ENCODE measurements at regions not wholly inside any gene's neighbourhood (a gene's known extent, or its start where the extent isn't known, plus 50 kb on each side); places are given as distances from the start of the nearest gene placed in this dataset.
A peak's percentile ranks its signal among the peaks of the same experiment; 100 is the strongest.

DNA sequence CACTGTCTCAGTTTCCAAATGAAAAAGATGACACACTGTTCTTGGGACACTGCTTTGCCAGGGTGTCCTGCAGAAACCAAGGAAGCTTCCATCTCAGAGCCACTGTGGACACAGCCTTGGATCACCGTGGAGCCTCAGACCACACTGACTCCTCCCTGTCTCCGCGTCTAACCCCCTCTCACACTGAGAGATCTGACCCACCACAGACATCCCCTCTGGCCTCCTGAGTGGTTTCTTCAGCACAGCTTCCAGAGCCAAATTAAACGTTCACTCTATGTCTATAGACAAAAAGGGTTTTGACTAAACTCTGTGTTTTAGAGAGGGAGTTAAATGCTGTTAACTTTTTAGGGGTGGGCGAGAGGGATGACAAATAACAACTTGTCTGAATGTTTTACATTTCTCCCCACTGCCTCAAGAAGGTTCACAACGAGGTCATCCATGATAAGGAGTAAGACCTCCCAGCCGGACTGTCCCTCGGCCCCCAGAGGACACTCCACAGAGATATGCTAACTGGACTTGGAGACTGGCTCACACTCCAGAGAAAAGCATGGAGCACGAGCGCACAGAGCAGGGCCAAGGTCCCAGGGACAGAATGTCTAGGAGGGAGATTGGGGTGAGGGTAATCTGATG is 113.4 kb upstream of the PKDCC start:
- no peaks in the 10 kb centered on the region for H3K9me3 Mint-ChIP-seq
- peaks cover 0 to 30% (median 19%) of the 10 kb centered on the region in 3 donors for H3K27me3 Mint-ChIP-seq
- ATAC-seq (ENCODE audit: low read depth in 2 of 2) (no peak), DNase-seq (no peak)
- H3K4me1 Mint-ChIP-seq, result no peaks in the 10 kb centered on the region
- H3K4me3 Mint-ChIP-seq, result no peak overlapping the region
- H3K27ac Mint-ChIP-seq, result no peak overlapping the region
- H3K36me3 Mint-ChIP-seq, result no peaks in the 10 kb centered on the region

DNA sequence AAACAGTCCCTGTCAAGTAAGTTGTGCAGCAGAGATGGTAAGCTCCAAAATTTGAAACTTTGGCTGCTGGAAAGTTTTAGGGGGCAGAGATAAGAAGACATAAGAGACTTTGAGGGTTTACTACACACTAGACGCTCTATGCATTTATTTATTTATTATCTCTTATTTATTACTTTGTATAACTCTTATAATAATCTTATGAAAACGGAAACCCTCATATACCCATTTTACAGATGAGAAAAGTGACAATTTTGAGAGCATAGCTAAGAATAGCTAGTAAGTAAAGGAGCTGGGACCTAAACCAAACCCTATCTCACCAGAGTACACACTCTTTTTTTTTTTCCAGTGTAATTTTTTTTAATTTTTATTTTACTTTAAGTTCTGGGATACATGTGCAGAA is 112.8 kb upstream of the PKDCC start:
- Mint-ChIP-seq H3K4me1 (no peaks in the 10 kb centered on the region), H3K9me3 (no peaks in the 10 kb centered on the region), H3K36me3 (no peaks in the 10 kb centered on the region), H3K27me3 (peaks cover 0 to 30% (median 25%) of the 10 kb centered on the region in 3 donors), H3K4me3 (no peak overlapping the region), H3K27ac (no peak overlapping the region)
- ATAC-seq (ENCODE audit: low read depth in 2 of 2) (no peak), DNase-seq (no peak)

DNA sequence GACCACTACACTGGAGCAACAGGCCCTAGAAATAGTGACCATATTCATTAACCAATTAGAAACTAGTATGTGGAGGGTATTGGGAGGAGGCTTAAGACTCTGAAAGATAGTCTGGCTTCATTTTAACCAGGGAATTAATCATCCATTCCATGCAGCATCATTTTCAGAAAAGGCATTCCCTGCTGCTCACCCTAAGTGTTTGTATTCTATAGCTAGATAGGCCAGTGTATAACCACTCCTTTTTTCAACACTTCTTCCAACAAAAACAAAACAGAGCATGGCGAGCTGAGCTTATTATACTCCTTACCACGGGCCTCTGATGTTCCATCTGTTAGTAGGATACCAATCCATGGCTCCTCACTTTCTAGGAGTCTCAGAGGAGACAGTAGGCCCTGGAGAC is 112.0 kb upstream of the PKDCC start:
- Mint-ChIP-seq H3K27me3 (peaks cover 0 to 33% (median 28%) of the 10 kb centered on the region in 3 donors), H3K27ac (no peak overlapping the region), H3K36me3 (no peaks in the 10 kb centered on the region), H3K4me3 (no peak overlapping the region), H3K4me1 (no peaks in the 10 kb centered on the region), H3K9me3 (no peaks in the 10 kb centered on the region)
- no peak for ATAC-seq (ENCODE audit: low read depth in 2 of 2)
- no peak for DNase-seq

DNA sequence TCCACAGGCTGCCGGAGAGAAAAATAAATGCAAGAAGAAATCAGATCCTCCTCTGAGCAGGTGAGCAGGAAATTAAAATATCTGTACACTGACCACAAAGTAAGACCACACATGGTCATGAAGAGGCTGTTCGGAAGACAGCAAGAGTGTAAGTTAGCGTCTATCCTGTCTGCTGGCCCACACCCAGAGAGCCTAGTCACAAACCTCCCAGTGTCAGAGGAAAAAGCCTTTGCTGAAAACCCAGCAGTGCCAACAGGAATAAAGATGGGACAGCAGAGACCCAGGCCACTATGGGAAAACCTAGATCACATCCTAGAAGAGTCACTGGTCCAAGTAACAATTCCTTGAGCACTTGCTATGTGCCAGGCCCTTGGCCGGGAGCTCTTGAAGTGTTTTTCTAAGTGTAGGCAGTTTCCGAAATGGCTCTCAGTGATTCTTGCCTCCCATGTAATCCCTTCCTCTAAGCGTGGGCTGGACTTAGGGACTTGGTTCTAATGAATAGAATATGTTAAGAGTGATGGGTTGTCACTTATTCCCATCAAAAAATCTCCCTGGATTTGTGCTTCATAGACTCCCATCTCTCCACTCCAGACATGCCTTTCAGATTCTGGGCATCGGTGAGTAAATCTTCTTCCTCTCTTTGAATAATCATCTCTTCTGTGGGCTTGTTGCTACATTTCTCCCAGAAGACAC is 110.9 kb upstream of the PKDCC start:
- Mint-ChIP-seq H3K27me3 (peaks cover 0 to 31% (median 21%) of the 10 kb centered on the region in 3 donors), H3K36me3 (no peaks in the 10 kb centered on the region), H3K4me1 (no peaks in the 10 kb centered on the region), H3K27ac (peak overlapping the region in 1 of 6 donors; percentile 73), H3K4me3 (no peak overlapping the region), H3K9me3 (peaks cover 0 to under 1% (median 0%) of the 10 kb centered on the region in 7 donors)
- ATAC-seq (ENCODE audit: low read depth in 2 of 2) (no peak), DNase-seq (no peak)

GRCh38 chr2:41937464-41937906 is 110.3 kb upstream of the PKDCC start:
- no peak for DNase-seq
- Mint-ChIP-seq H3K36me3 (no peaks in the 10 kb centered on the region), H3K27ac (no peak overlapping the region), H3K4me1 (no peaks in the 10 kb centered on the region), H3K27me3 (peaks cover 4 to 36% (median 24%) of the 10 kb centered on the region in 3 donors), H3K4me3 (no peak overlapping the region), H3K9me3 (peaks cover 0 to 3% (median 0%) of the 10 kb centered on the region in 7 donors)
- no peak for ATAC-seq (ENCODE audit: low read depth in 2 of 2)

DNA sequence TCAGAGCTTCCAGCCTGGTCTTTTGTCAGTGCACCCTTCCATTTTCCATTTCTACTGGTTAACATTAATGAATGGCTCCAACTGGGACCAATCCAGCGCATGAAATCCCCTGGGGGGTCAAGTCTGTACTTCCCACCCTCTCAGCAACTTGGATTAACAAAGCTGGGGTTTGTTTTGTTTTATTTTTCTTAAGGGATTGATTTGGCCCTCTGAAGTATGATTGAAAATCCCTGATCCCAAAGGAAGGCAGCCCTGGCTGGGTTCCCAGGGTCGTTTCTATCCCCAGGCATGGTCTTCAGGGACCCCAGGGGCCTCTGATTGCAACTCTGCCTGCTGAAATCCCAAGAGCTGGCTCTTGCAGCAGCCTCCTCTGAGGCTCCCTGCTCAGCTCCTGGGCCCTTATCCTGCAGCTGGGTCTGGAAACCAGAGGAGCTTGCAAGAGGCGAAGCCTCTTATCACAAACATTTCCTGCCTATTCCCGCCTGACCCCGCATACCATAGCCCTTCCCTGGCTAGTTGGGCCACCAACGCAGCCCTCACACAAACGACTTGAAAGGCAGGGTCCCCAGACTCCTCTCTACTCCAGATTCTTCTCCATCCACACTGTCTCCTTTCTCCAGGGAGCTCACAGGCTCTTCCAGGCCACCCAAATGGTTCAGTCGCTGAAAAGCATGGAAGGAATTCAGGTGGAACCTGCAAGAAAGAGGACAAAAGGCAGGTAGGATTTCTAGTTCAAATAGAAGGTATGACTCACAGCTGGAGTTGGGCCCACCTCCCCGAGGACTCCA is 109.7 kb upstream of the PKDCC start:
- Mint-ChIP-seq H3K4me1 (no peaks in the 10 kb centered on the region), H3K27me3 (peaks cover 6 to 38% (median 24%) of the 10 kb centered on the region in 3 donors)

DNA sequence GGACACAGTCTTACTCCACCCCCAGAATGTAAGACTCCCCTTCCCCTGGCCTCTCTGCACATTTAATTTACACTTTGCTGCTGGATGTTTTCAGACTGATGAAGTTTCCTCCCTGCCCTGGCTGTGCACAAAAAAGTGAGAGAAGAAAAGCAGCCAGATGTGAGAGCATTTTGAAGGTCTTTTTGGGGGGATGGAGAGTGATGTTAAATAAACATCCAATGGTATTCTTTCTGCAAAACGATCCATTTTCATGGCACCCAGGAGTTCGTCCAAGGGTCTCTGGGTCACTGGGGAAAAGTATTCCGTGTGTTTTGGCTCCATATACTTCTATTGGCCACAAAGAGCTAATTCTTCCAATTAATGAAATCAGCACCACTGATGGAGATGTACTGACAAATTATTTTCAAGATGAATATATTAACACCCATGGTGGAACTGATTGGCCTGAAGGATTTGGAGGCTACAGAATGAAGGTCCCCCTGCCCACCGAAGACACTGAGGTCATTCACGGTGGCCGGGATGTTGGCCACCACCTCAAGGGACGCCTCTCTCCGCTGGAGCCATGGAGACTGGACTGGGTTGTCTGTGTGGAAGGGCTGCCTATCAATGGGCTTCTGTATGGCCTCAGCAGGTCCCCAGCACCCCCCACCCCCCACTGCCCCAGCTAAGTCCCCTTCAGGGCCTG is 107.6 kb upstream of the PKDCC start:
- no peaks in the 10 kb centered on the region for H3K36me3 Mint-ChIP-seq
- DNase-seq, result no peak
- ATAC-seq (ENCODE audit: low read depth in 2 of 2), result no peak
- no peaks in the 10 kb centered on the region for H3K4me1 Mint-ChIP-seq
- no peak overlapping the region for H3K27ac Mint-ChIP-seq
- peaks cover 14 to 51% (median 18%) of the 10 kb centered on the region in 3 donors for H3K27me3 Mint-ChIP-seq
- no peak overlapping the region for H3K4me3 Mint-ChIP-seq
- H3K9me3 Mint-ChIP-seq, result peaks cover 0 to 3% (median 0%) of the 10 kb centered on the region in 7 donors

More for the DNA sequence above, 109.7 kb upstream of the PKDCC start:
- Mint-ChIP-seq H3K9me3 (peaks cover 0 to 3% (median 0%) of the 10 kb centered on the region in 7 donors), H3K4me3 (no peak overlapping the region), H3K36me3 (no peaks in the 10 kb centered on the region), H3K27ac (no peak overlapping the region)
- DNase-seq (no peak), ATAC-seq (ENCODE audit: low read depth in 2 of 2) (no peak)

DNA sequence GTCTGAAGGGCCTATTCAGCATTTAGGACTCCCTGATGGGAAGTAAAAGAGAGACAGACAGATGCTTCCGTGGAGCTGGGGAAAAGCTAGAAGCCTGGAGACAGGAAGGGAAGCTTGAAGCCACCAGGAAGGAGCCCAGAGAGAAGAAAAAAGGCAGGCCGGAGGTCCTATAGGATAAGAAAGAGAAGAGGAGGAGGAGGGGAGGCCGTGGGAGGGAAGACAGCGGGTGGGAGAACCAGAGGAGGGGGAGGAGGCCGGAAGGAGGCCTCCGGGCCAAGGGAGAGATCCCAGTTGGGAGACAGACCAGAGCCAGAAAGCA is 107.1 kb upstream of the PKDCC start:
- DNase-seq, result no peak
- H3K27ac Mint-ChIP-seq, result no peak overlapping the region
- no peak overlapping the region for H3K4me3 Mint-ChIP-seq
- H3K27me3 Mint-ChIP-seq, result peaks cover 15 to 53% (median 19%) of the 10 kb centered on the region in 3 donors
- H3K4me1 Mint-ChIP-seq, result no peaks in the 10 kb centered on the region
- H3K9me3 Mint-ChIP-seq, result peaks cover 0 to 3% (median 0%) of the 10 kb centered on the region in 7 donors
- no peaks in the 10 kb centered on the region for H3K36me3 Mint-ChIP-seq
- no peak for ATAC-seq (ENCODE audit: low read depth in 2 of 2)

GRCh38 chr2:41941831-41942230 is 106.0 kb upstream of the PKDCC start:
- H3K27me3 Mint-ChIP-seq, result peaks cover 21 to 62% (median 30%) of the 10 kb centered on the region in 3 donors
- H3K36me3 Mint-ChIP-seq, result no peaks in the 10 kb centered on the region
- DNase-seq, result no peak
- H3K27ac Mint-ChIP-seq, result no peak overlapping the region
- H3K4me3 Mint-ChIP-seq, result no peak overlapping the region
- H3K9me3 Mint-ChIP-seq, result peaks cover 0 to 3% (median 0%) of the 10 kb centered on the region in 7 donors
- no peak for ATAC-seq (ENCODE audit: low read depth in 2 of 2)
- no peaks in the 10 kb centered on the region for H3K4me1 Mint-ChIP-seq

DNA sequence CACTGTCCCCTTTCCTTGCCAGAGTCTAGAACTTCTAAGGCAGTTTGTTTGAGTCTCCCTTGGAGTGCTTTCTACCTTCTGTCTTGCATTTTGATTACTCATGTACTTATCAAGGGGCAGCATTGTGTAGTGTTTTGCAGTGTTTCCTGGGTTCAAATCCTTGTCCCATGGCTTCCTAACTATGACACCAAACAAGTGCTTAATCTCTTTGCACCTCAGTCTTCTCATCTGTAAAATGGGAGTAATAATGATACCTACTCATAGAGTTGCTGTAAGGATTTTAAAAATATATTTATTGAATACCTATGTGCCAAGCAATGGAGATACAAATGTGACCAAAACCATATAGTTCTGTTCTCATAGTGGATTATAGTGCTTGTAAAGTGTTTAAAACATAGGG is 105.5 kb upstream of the PKDCC start:
- H3K4me3 Mint-ChIP-seq, result no peak overlapping the region
- no peaks in the 10 kb centered on the region for H3K4me1 Mint-ChIP-seq
- H3K27ac Mint-ChIP-seq, result no peak overlapping the region

GRCh38 chr2:41943159-41943558 is 104.7 kb upstream of the PKDCC start:
- DNase-seq, result no peak
- Mint-ChIP-seq H3K9me3 (peaks cover 0 to 3% (median 0%) of the 10 kb centered on the region in 7 donors), H3K4me3 (no peak overlapping the region), H3K27me3 (peaks cover 28 to 71% (median 36%) of the 10 kb centered on the region in 3 donors), H3K4me1 (no peaks in the 10 kb centered on the region), H3K27ac (no peak overlapping the region), H3K36me3 (no peaks in the 10 kb centered on the region)
- ATAC-seq (ENCODE audit: low read depth in 2 of 2), result no peak

More for the DNA sequence above, 105.5 kb upstream of the PKDCC start:
- ATAC-seq (ENCODE audit: low read depth in 2 of 2) (no peak), DNase-seq (no peak)
- Mint-ChIP-seq H3K36me3 (no peaks in the 10 kb centered on the region), H3K9me3 (peaks cover 0 to 3% (median 0%) of the 10 kb centered on the region in 7 donors), H3K27me3 (peaks cover 26 to 62% (median 31%) of the 10 kb centered on the region in 3 donors)

DNA sequence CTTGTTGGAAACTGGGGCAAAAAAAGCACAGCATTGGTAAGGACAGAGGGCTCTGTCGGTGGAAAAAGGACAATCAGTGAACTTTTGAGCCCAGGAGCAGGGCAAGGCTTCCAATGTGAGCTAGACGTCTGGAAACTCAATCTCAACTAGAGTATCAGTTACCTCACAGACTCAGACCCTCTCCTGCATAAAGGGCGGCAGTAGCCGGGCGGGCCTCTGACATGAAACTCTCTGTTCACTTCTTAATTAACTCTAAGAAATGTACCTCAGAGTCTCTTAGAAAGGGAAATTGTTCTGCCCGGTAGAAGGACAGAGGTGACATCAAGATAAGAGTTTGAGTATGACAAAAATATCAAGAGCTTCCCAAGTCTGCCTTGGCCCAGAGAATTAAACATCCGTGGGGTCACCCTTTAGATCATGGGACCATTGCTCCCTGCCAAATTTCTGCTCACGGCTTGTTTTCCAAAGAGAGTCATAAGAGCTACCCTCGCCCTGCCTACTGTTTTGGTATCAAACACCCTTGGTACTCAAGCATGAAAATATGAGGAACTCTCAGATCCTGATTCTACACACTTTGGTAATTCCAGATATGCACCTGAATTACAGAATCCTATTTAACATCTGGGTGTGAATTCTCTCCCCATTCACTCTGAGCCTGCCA is 103.5 kb upstream of the PKDCC start:
- Mint-ChIP-seq H3K27ac (no peak overlapping the region), H3K27me3 (peaks cover 28 to 75% (median 41%) of the 10 kb centered on the region in 3 donors), H3K4me1 (no peaks in the 10 kb centered on the region), H3K9me3 (peaks cover 0 to 3% (median 0%) of the 10 kb centered on the region in 7 donors), H3K36me3 (no peaks in the 10 kb centered on the region), H3K4me3 (no peak overlapping the region)
- ATAC-seq (ENCODE audit: low read depth in 2 of 2), result no peak
- DNase-seq, result no peak

Measured in naive B cell (primary cell).